WTC11 (cell line): ENCODE measurements at regions not wholly inside any gene's neighbourhood (a gene's known extent, or its start where the extent isn't known, plus 50 kb on each side); places are given as distances from the start of the nearest gene placed in this dataset.

Experiments
- ATAC-seq: fragments of 200-7000 bp; cut with Tn5 transposase; 2 replicates; pipeline ENCODE4 v1.10.0; 2021; ENCODE audit warnings: mild to moderate bottlenecking, moderate library complexity
- CTCF ChIA-PET: fragments of 300-600 bp; sonication (Branson Sonifier 250); formaldehyde crosslinking; loops from one replicate; lab custom pipeline; 2021; ENCODE audit warnings: antibody characterized with exemption; lab: Charles Lee
- POLR2A ChIA-PET: fragments of 350-600 bp; sonication (Branson Sonifier 250); formaldehyde crosslinking; loops from one replicate; lab custom pipeline; 2021; ENCODE audit warnings: antibody characterized with exemption; lab: Charles Lee
- DNase-seq: peaks from one replicate; pipeline ENCODE4 v3.0.0; 2021; ENCODE audit warnings: low spot score
- H3K27ac Mint-ChIP-seq: 2 replicates; pipeline ENCODE4 v1.8.0; 2021; ENCODE audit warnings: mixed read lengths
- H3K27me3 Mint-ChIP-seq: 2 replicates; pipeline ENCODE4 v1.8.0; 2021; ENCODE audit warnings: low read depth, mild to moderate bottlenecking, moderate library complexity, mixed read lengths
- H3K36me3 Mint-ChIP-seq: 2 replicates; pipeline ENCODE4 v1.8.0; 2021; ENCODE audit warnings: mixed read lengths
- H3K4me1 Mint-ChIP-seq: 2 replicates; pipeline ENCODE4 v1.8.0; 2022; ENCODE audit warnings: mixed read lengths
- H3K4me3 Mint-ChIP-seq: 2 replicates; pipeline ENCODE4 v1.8.0; 2021; ENCODE audit warnings: mild to moderate bottlenecking, moderate library complexity, mixed read lengths
- H3K9me3 Mint-ChIP-seq: 2 replicates; pipeline ENCODE4 v1.8.0; 2021; ENCODE audit warnings: mixed read lengths
- AR ChIP-seq: fragments of 250-450 bp; sonication (Bioruptor Pico); IDR thresholded peaks from 2 replicates; pipeline ENCODE4 v1.9.0; 2021; ENCODE audit warnings: mild to moderate bottlenecking
- ATF1 ChIP-seq: sonication (generic); formaldehyde crosslinking; IDR thresholded peaks from 2 replicates; pipeline ENCODE4 v1.8.1; 2023; ENCODE audit warnings: mild to moderate bottlenecking, moderate library complexity, missing genetic modification reagents
- ATF2 ChIP-seq: sonication (generic); formaldehyde crosslinking; IDR thresholded peaks from 2 replicates; pipeline ENCODE4 v1.8.1; 2022; ENCODE audit warnings: low read depth, missing genetic modification reagents, borderline replicate concordance
- ATF6 ChIP-seq: sonication (generic); formaldehyde crosslinking; IDR thresholded peaks from 2 replicates; pipeline ENCODE4 v1.8.1; 2023; ENCODE audit warnings: mild to moderate bottlenecking, missing genetic modification reagents
- E2F4 ChIP-seq: sonication (generic); formaldehyde crosslinking; IDR thresholded peaks from 2 replicates; pipeline ENCODE4 v1.8.1; 2022; ENCODE audit warnings: low read depth, mild to moderate bottlenecking, moderate library complexity, missing genetic modification reagents, borderline replicate concordance
- E2F5 ChIP-seq: sonication (generic); formaldehyde crosslinking; IDR thresholded peaks from 2 replicates; pipeline ENCODE4 v1.8.1; 2022; ENCODE audit warnings: mild to moderate bottlenecking, moderate library complexity, missing genetic modification reagents
- HMGA2 ChIP-seq: fragments of 250-450 bp; sonication (Bioruptor Pico); IDR thresholded peaks from 2 replicates; pipeline ENCODE4 v1.4.0; 2021; ENCODE audit warnings: mild to moderate bottlenecking, moderate library complexity
- TEAD1 ChIP-seq: sonication (generic); formaldehyde crosslinking; IDR thresholded peaks from 2 replicates; pipeline ENCODE4 v1.8.0; 2022; ENCODE audit warnings: mild to moderate bottlenecking, missing genetic modification reagents
- TEAD4 ChIP-seq: sonication (generic); formaldehyde crosslinking; IDR thresholded peaks from 2 replicates; pipeline ENCODE4 v1.8.0; 2022; ENCODE audit warnings: mild to moderate bottlenecking, missing genetic modification reagents
- ZNF219 ChIP-seq: sonication (generic); formaldehyde crosslinking; IDR thresholded peaks from 2 replicates; pipeline ENCODE4 v1.8.0; 2023; ENCODE audit warnings: missing genetic modification reagents, mild to moderate bottlenecking, borderline replicate concordance
- ZNF281 ChIP-seq: sonication (generic); formaldehyde crosslinking; IDR thresholded peaks from 2 replicates; pipeline ENCODE4 v1.8.0; 2023; ENCODE audit warnings: mild to moderate bottlenecking, missing genetic modification reagents
- ZNF512 ChIP-seq: sonication (generic); formaldehyde crosslinking; IDR thresholded peaks from 2 replicates; pipeline ENCODE4 v1.8.1; 2022; ENCODE audit warnings: missing genetic modification reagents, borderline replicate concordance
- ZSCAN18 ChIP-seq: fragments of 250-450 bp; sonication (Bioruptor Pico); IDR thresholded peaks from 2 replicates; pipeline ENCODE4 v2.1.2; 2022; ENCODE audit warnings: mild to moderate bottlenecking, moderate library complexity

- TF ChIP-seq TEAD1 (CRISPR knock-in tag) (no peak), ZSCAN18 (CRISPR knock-in tag) (no peak)
Observed at GRCh38 chr1:188365874-188366273, 1537.1 kb downstream of the PLA2G4A start (continued).

- DNase-seq (no peak), ATAC-seq (peak; percentile 58)
- H3K4me1 Mint-ChIP-seq, result peaks cover 38% of the 10 kb centered on the region
- ChIA-PET CTCF (no interaction called here), POLR2A (no interaction called here)
- H3K36me3 Mint-ChIP-seq, result no peaks in the 10 kb centered on the region
- no peaks in the 10 kb centered on the region for H3K9me3 Mint-ChIP-seq
- H3K27ac Mint-ChIP-seq, result peak overlapping the region; percentile 58
- H3K27me3 Mint-ChIP-seq, result no peaks in the 10 kb centered on the region
- no peak overlapping the region for H3K4me3 Mint-ChIP-seq
- TF ChIP-seq ZNF281 (CRISPR knock-in tag) (no peak), ATF2 (CRISPR knock-in tag) (no peak)
Observed at GRCh38 chr1:188367661-188368060, 1538.9 kb downstream of the PLA2G4A start.

- ATAC-seq, result no peak
- H3K9me3 Mint-ChIP-seq, result peaks cover 6% of the 10 kb centered on the region
- no peak overlapping the region for H3K27ac Mint-ChIP-seq
- TF ChIP-seq AR (CRISPR knock-in tag) (no peak), ATF1 (CRISPR knock-in tag) (no peak), E2F5 (CRISPR knock-in tag) (no peak), ZNF512 (CRISPR knock-in tag) (no peak), HMGA2 (CRISPR knock-in tag) (no peak), ZNF219 (CRISPR knock-in tag) (no peak), ATF6 (CRISPR knock-in tag) (no peak), TEAD4 (CRISPR knock-in tag) (no peak), E2F4 (CRISPR knock-in tag) (no peak)
- no peak overlapping the region for H3K4me3 Mint-ChIP-seq
- peaks cover 28% of the 10 kb centered on the region for H3K4me1 Mint-ChIP-seq
- H3K27me3 Mint-ChIP-seq, result no peaks in the 10 kb centered on the region
- ChIA-PET CTCF (no interaction called here), POLR2A (no interaction called here)
- peaks cover 7% of the 10 kb centered on the region; the same call in 1 of the 2 replicates for H3K36me3 Mint-ChIP-seq
- no peak for DNase-seq
Observed at GRCh38 chr1:188371295-188371806, 1542.6 kb downstream of the PLA2G4A start.
